SK-N-SH (cell line): ENCODE measurements at regions not wholly inside any gene's neighbourhood (a gene's known extent, or its start where the extent isn't known, plus 50 kb on each side); places are given as distances from the start of the nearest gene placed in this dataset.

Experiments used
- EP300 ChIP-seq, 2 experiments: IDR thresholded peaks; 2 replicates each; pipeline versions ENCODE4 v1.4.0 to v1.6.1; 2012; ENCODE audit warnings: borderline replicate concordance in 1 of 2, low read depth in 1 of 2, low read length in 1 of 2
- GATA2 ChIP-seq: sonication (generic); formaldehyde crosslinking; IDR thresholded peaks from 2 replicates; pipeline ENCODE4 v1.5.0; 2020; ENCODE audit warnings: mild to moderate bottlenecking, missing genetic modification reagents
- MEF2A ChIP-seq: IDR thresholded peaks from 2 replicates; pipeline ENCODE4 v1.4.0; 2012; ENCODE audit warnings: low read depth, borderline replicate concordance
- POLR2AphosphoS5 ChIP-seq: IDR thresholded peaks from 2 replicates; pipeline ENCODE4 v1.6.1; 2012; ENCODE audit warnings: low read depth, low read length
- YY1 ChIP-seq: IDR thresholded peaks from 2 replicates; pipeline ENCODE4 v1.4.0; 2012; ENCODE audit warnings: low read depth, mild to moderate bottlenecking
- TF ChIP-seq, protein P1 (sequence below): fragments of 200-600 bp; sonication (generic); IDR thresholded peaks from 2 replicates; pipeline ENCODE4 v1.6.1; 2017; ENCODE audit warnings: antibody characterized with exemption, mild to moderate bottlenecking, moderate library complexity
- TF ChIP-seq, protein P2 (sequence below): fragments of 150-350 bp; IDR thresholded peaks from 2 replicates; pipeline ENCODE4 v1.6.1; 2016; ENCODE audit warnings: mild to moderate bottlenecking, low read depth, low read length

DNA sequence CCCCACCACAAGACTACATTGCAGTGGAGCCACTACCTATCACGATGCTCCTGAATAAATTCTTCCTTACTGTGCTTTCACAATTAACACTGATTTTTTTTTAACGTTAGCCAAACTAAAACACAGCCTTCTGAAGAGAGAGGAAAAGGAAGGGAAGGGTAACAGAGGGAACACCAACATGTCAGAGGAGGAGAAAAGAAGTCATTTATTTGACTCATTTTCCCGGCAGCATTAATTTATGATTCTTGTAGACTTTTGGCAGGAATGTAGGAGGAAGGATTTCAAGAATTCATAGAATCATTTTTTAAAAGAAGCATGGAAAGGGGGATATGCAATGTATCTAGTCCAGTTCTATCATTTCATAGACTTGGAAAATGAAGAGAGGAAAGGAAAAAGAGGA is 74.3 kb upstream of the IQCM start:
- TF ChIP-seq, protein P1, sequence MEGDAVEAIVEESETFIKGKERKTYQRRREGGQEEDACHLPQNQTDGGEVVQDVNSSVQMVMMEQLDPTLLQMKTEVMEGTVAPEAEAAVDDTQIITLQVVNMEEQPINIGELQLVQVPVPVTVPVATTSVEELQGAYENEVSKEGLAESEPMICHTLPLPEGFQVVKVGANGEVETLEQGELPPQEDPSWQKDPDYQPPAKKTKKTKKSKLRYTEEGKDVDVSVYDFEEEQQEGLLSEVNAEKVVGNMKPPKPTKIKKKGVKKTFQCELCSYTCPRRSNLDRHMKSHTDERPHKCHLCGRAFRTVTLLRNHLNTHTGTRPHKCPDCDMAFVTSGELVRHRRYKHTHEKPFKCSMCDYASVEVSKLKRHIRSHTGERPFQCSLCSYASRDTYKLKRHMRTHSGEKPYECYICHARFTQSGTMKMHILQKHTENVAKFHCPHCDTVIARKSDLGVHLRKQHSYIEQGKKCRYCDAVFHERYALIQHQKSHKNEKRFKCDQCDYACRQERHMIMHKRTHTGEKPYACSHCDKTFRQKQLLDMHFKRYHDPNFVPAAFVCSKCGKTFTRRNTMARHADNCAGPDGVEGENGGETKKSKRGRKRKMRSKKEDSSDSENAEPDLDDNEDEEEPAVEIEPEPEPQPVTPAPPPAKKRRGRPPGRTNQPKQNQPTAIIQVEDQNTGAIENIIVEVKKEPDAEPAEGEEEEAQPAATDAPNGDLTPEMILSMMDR, result no peak
- TF ChIP-seq GATA2 (CRISPR knock-in tag) (no peak), EP300 (IDR thresholded peaks at IDR 0.05; ENCODE audit: borderline replicate concordance in 1 of 2, low read depth in 1 of 2, low read length in 1 of 2) (no peak), MEF2A (no peak), POLR2AphosphoS5 (no peak), YY1 (no peak)
- TF ChIP-seq, protein P2, sequence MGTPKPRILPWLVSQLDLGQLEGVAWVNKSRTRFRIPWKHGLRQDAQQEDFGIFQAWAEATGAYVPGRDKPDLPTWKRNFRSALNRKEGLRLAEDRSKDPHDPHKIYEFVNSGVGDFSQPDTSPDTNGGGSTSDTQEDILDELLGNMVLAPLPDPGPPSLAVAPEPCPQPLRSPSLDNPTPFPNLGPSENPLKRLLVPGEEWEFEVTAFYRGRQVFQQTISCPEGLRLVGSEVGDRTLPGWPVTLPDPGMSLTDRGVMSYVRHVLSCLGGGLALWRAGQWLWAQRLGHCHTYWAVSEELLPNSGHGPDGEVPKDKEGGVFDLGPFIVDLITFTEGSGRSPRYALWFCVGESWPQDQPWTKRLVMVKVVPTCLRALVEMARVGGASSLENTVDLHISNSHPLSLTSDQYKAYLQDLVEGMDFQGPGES, result no peak
